Esophagus squamous epithelium (tissue), 4 donors: ENCODE measurements at regions not wholly inside any gene's neighbourhood (a gene's known extent, or its start where the extent isn't known, plus 50 kb on each side); places are given as distances from the start of the nearest gene placed in this dataset.

Experiments
- POLR2A ChIP-seq, 4 donors: fragments of 450-650 bp; IDR thresholded peaks; one replicate each; pipeline ENCODE4 v1.6.1; 2017; ENCODE audit warnings: antibody characterized with exemption in 4 of 4, mild to moderate bottlenecking in 4 of 4, moderate library complexity in 3 of 4
- TF ChIP-seq, protein P1 (sequence below), 6 experiments: fragments of 450-650 bp in 4 of 6; fragments of 200-600 bp in 2 of 6; sonication (generic) in 2 of 6; IDR thresholded peaks; one replicate each; pipeline ENCODE4 v1.5.1; 2016 to 2019; ENCODE audit warnings: antibody characterized with exemption in 6 of 6, mild to moderate bottlenecking in 4 of 6, moderate library complexity in 4 of 6

DNA sequence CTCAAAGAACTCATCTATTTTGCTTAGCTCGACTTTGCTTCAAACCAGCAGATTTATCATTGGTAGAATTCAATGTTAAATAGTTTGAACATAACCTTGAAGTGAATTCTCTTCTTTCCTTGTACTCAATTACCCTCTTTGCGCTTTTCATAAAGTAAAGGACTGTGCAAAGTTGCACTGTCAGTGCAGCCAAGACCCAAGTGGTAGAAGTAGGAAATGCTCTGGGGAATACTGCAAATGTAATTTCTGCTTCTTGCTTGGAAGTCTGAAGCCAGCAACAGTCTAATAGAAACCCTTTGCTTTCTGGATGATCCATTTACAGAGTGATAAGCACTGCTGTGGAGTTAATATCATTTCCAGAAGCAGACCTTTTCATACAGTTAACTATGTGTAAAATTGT, 936.7 kb upstream of the TMPRSS15 start:
- TF ChIP-seq, protein P1, sequence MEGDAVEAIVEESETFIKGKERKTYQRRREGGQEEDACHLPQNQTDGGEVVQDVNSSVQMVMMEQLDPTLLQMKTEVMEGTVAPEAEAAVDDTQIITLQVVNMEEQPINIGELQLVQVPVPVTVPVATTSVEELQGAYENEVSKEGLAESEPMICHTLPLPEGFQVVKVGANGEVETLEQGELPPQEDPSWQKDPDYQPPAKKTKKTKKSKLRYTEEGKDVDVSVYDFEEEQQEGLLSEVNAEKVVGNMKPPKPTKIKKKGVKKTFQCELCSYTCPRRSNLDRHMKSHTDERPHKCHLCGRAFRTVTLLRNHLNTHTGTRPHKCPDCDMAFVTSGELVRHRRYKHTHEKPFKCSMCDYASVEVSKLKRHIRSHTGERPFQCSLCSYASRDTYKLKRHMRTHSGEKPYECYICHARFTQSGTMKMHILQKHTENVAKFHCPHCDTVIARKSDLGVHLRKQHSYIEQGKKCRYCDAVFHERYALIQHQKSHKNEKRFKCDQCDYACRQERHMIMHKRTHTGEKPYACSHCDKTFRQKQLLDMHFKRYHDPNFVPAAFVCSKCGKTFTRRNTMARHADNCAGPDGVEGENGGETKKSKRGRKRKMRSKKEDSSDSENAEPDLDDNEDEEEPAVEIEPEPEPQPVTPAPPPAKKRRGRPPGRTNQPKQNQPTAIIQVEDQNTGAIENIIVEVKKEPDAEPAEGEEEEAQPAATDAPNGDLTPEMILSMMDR (IDR thresholded peaks at IDR 0.05) = no peak
- no peak for TF ChIP-seq POLR2A (IDR thresholded peaks at IDR 0.05)
